Adrenal gland (tissue), 9 donors: ENCODE measurements at regions not wholly inside any gene's neighbourhood (a gene's known extent, or its start where the extent isn't known, plus 50 kb on each side); places are given as distances from the start of the nearest gene placed in this dataset.

Experiments used
- DNase-seq, 7 donors: peaks; one replicate each; pipeline ENCODE4 v3.0.0-alpha.2; 2019 to 2020
- H3K27ac ChIP-seq, 5 donors: fragments of 200-600 bp; sonication (generic) in 4 of 5; 1 replicate in 3 of 5; 2 replicates in 2 of 5; pipeline versions ENCODE4 v1.5.1 to v1.8.0; 2016 to 2020; ENCODE audit warnings: mild to moderate bottlenecking in 1 of 5
- H3K27me3 ChIP-seq: fragments of 200-600 bp; 2 replicates; pipeline ENCODE4 v1.8.0; 2021
- H3K36me3 ChIP-seq, 2 donors: fragments of 200-600 bp; replicated peaks in 1 of 2; 1 replicate in 1 of 2; 2 replicates in 1 of 2; pipeline versions ENCODE4 v1.5.1 to v1.8.0; 2018 to 2022
- H3K4me1 ChIP-seq, 2 donors: fragments of 200-600 bp; replicated peaks in 1 of 2; 1 replicate in 1 of 2; 2 replicates in 1 of 2; pipeline versions ENCODE4 v1.5.1 to v1.8.0; 2018 to 2021
- H3K4me3 ChIP-seq, 4 donors: fragments of 200-600 bp; sonication (generic) in 3 of 4; one replicate each; pipeline ENCODE4 v1.5.1; 2016 to 2018
- H3K9me3 ChIP-seq, 3 donors: fragments of 200-600 bp; sonication (generic) in 1 of 3; replicated peaks in 1 of 3; 1 replicate in 2 of 3; 2 replicates in 1 of 3; pipeline versions ENCODE4 v1.5.1 to v1.8.0; 2016 to 2021
- CTCF ChIP-seq, 6 experiments: fragments of 450-650 bp in 4 of 6; fragments of 200-600 bp in 2 of 6; sonication (generic) in 1 of 6; IDR thresholded peaks; 1 replicate in 5 of 6; 2 replicates in 1 of 6; pipeline versions ENCODE4 v1.5.1 to v1.8.0; 2016 to 2021; ENCODE audit warnings: antibody characterized with exemption in 6 of 6, mild to moderate bottlenecking in 2 of 6, moderate library complexity in 1 of 6
- POLR2A ChIP-seq, 2 donors: fragments of 450-650 bp; IDR thresholded peaks; one replicate each; pipeline ENCODE4 v1.6.1; 2017; ENCODE audit warnings: antibody characterized with exemption in 2 of 2, mild to moderate bottlenecking in 2 of 2, moderate library complexity in 1 of 2
- WGBS, 4 donors: extraction: QIAGEN DNeasy Blood & Tissue Kit in 2 of 4; methylation state at CpG; one replicate each; pipeline versions ENCODE4 v1.1.5 to v1.1.7; 2013 to 2017; 5-methylcytosine and 5-hydroxymethylcytosine counted together
- intact Hi-C, 2 donors: fragments of 100-400 bp; cut with DNase I; formaldehyde crosslinking; loops; one replicate each; pipeline versions ENCODE4 v1.14.1 to v1.15.0; 2022 to 2023
- donor health status: healthy with polysubstance abuse.
- donor health status: Bipolar disorder and iron deficiency.
- donor health status: DM: yes; HTN: yes; CAD: no.
- donor health status: DM: no; HTN: no; CAD: no.
- donor health status: DM: no; HTN: no; CAD: no.

GRCh38 chrX:113986427-113986826 is 597.5 kb upstream of the HTR2C start:
- Histone ChIP-seq H3K27me3 (no peaks in the 10 kb centered on the region), H3K9me3 (no peaks in the 10 kb centered on the region), H3K36me3 (no peaks in the 10 kb centered on the region), H3K27ac (no peak overlapping the region), H3K4me3 (no peak overlapping the region), H3K4me1 (no peaks in the 10 kb centered on the region)
- intact Hi-C loops: no loop called here
- TF ChIP-seq CTCF (IDR thresholded peaks at IDR 0.05) (no peak), POLR2A (IDR thresholded peaks at IDR 0.05) (no peak)
- no peak for DNase-seq
- WGBS, 4 donors: 82 to 100% (median 92%) methylated on average over 1 of the region's 1 CpG

- Histone ChIP-seq H3K4me3 (no peak overlapping the region), H3K36me3 (no peaks in the 10 kb centered on the region), H3K27me3 (no peaks in the 10 kb centered on the region), H3K27ac (no peak overlapping the region), H3K4me1 (no peaks in the 10 kb centered on the region), H3K9me3 (no peaks in the 10 kb centered on the region)
- no peak for TF ChIP-seq CTCF (IDR thresholded peaks at IDR 0.05)
- TF ChIP-seq POLR2A (IDR thresholded peaks at IDR 0.05): no peak
- 80 to 88% (median 83%) methylated on average over 4 of the region's 4 CpGs for WGBS, 4 donors
- no peak for DNase-seq
- intact Hi-C loops: no loop called here
Measured at GRCh38 chrX:113982766-113983165, 601.1 kb upstream of the HTR2C start.

GRCh38 chrX:113980953-113981352 is 602.9 kb upstream of the HTR2C start:
- H3K4me3 ChIP-seq: no peak overlapping the region
- H3K36me3 ChIP-seq: no peaks in the 10 kb centered on the region
- no peaks in the 10 kb centered on the region for H3K9me3 ChIP-seq
- H3K4me1 ChIP-seq: no peaks in the 10 kb centered on the region
- H3K27ac ChIP-seq: no peak overlapping the region
- TF ChIP-seq CTCF (IDR thresholded peaks at IDR 0.05) (no peak), POLR2A (IDR thresholded peaks at IDR 0.05) (no peak)
- intact Hi-C loops: no loop called here
- 64 to 73% (median 68%) methylated on average over 2 of the region's 2 CpGs for WGBS, 4 donors
- no peaks in the 10 kb centered on the region for H3K27me3 ChIP-seq
- DNase-seq: no peak

- no peaks in the 10 kb centered on the region for H3K36me3 ChIP-seq
- DNase-seq: no peak
- H3K27ac ChIP-seq: no peak overlapping the region
- H3K9me3 ChIP-seq: no peaks in the 10 kb centered on the region
- intact Hi-C loops: no loop called here
- TF ChIP-seq CTCF (IDR thresholded peaks at IDR 0.05) (no peak), POLR2A (IDR thresholded peaks at IDR 0.05) (no peak)
- no peaks in the 10 kb centered on the region for H3K4me1 ChIP-seq
- WGBS, 4 donors: 53 to 83% (median 77%) methylated on average over 1 of the region's 1 CpG
- H3K4me3 ChIP-seq: no peak overlapping the region
- peaks cover 6% of the 10 kb centered on the region for H3K27me3 ChIP-seq
Measured at GRCh38 chrX:113977887-113978286, 606.0 kb upstream of the HTR2C start.
